H1 (cell line): ENCODE measurements at regions not wholly inside any gene's neighbourhood (a gene's known extent, or its start where the extent isn't known, plus 50 kb on each side); places are given as distances from the start of the nearest gene placed in this dataset.

Experiments used
- CEBPB ChIP-seq: IDR thresholded peaks from 2 replicates; pipeline ENCODE4 v1.6.1; 2012; ENCODE audit warnings: low read depth, low read length
- CHD2 ChIP-seq: IDR thresholded peaks from 2 replicates; pipeline ENCODE4 v1.6.1; 2012; ENCODE audit warnings: low read length, improper control_type of control experiment
- RAD21 ChIP-seq, 2 experiments: IDR thresholded peaks in 1 of 2; conservative IDR thresholded peaks in 1 of 2; 2 replicates each; pipeline ENCODE4 v1.6.1; 2011; ENCODE audit warnings: low read depth in 2 of 2, low read length in 2 of 2, improper control_type of control experiment in 1 of 2, inconsistent platforms in 1 of 2, mild to moderate bottlenecking in 1 of 2, moderate library complexity in 1 of 2
- SIRT6 ChIP-seq: IDR thresholded peaks from one replicate; pipeline ENCODE4 v1.7.1; 2012; ENCODE audit warnings: low read length, inconsistent platforms
- SIX5 ChIP-seq: IDR thresholded peaks from 2 replicates; pipeline ENCODE4 v1.6.1; 2011; ENCODE audit warnings: mild to moderate bottlenecking, low read depth, low read length
- SUZ12 ChIP-seq: fragments of 200-600 bp; sonication (generic); IDR thresholded peaks from 2 replicates; pipeline ENCODE4 v1.6.1; 2012; ENCODE audit warnings: mild to moderate bottlenecking, inconsistent platforms, low read length, moderate library complexity, mixed read lengths
- TAF1 ChIP-seq: IDR thresholded peaks from 2 replicates; pipeline ENCODE4 v1.6.1; 2011; ENCODE audit warnings: mild to moderate bottlenecking, low read depth, low read length
- TAF7 ChIP-seq: optimal IDR thresholded peaks from 2 replicates; pipeline ENCODE3; 2011; ENCODE audit warnings: low read depth, mild to moderate bottlenecking, inconsistent platforms, low read length, moderate library complexity, borderline replicate concordance
- TF ChIP-seq, protein P1 (sequence below): fragments of 300-600 bp; sonication (generic); IDR thresholded peaks from 2 replicates; pipeline ENCODE4 v1.7.1; 2012; ENCODE audit warnings: low read length, moderate library complexity, mild to moderate bottlenecking, inconsistent platforms; ENCODE audit not compliant: insufficient replicate concordance
- TF ChIP-seq, protein P2 (sequence below): IDR thresholded peaks from 2 replicates; pipeline ENCODE4 v1.6.1; 2011; ENCODE audit warnings: low read depth, mild to moderate bottlenecking, low read length; ENCODE audit not compliant: insufficient read depth
- TF ChIP-seq, protein P3 (sequence below): IDR thresholded peaks from 2 replicates; pipeline ENCODE4 v1.6.1; 2011; ENCODE audit warnings: low read length, improper control_type of control experiment

DNA sequence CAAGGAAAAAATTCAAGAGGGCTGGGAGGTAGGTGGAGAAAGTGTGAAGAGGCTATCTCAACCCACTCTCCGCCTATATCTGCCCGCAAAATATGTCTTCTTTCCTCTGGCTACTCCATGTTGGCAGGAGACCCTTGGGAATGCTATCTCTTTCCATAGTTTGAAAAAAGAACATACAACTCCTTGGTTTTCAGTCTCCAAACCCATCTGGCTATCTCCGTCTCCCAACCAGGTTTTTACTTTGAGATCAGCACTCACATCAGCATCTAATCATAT, 109.9 kb upstream of the IFNE start (continued):
- TF ChIP-seq, protein P1, sequence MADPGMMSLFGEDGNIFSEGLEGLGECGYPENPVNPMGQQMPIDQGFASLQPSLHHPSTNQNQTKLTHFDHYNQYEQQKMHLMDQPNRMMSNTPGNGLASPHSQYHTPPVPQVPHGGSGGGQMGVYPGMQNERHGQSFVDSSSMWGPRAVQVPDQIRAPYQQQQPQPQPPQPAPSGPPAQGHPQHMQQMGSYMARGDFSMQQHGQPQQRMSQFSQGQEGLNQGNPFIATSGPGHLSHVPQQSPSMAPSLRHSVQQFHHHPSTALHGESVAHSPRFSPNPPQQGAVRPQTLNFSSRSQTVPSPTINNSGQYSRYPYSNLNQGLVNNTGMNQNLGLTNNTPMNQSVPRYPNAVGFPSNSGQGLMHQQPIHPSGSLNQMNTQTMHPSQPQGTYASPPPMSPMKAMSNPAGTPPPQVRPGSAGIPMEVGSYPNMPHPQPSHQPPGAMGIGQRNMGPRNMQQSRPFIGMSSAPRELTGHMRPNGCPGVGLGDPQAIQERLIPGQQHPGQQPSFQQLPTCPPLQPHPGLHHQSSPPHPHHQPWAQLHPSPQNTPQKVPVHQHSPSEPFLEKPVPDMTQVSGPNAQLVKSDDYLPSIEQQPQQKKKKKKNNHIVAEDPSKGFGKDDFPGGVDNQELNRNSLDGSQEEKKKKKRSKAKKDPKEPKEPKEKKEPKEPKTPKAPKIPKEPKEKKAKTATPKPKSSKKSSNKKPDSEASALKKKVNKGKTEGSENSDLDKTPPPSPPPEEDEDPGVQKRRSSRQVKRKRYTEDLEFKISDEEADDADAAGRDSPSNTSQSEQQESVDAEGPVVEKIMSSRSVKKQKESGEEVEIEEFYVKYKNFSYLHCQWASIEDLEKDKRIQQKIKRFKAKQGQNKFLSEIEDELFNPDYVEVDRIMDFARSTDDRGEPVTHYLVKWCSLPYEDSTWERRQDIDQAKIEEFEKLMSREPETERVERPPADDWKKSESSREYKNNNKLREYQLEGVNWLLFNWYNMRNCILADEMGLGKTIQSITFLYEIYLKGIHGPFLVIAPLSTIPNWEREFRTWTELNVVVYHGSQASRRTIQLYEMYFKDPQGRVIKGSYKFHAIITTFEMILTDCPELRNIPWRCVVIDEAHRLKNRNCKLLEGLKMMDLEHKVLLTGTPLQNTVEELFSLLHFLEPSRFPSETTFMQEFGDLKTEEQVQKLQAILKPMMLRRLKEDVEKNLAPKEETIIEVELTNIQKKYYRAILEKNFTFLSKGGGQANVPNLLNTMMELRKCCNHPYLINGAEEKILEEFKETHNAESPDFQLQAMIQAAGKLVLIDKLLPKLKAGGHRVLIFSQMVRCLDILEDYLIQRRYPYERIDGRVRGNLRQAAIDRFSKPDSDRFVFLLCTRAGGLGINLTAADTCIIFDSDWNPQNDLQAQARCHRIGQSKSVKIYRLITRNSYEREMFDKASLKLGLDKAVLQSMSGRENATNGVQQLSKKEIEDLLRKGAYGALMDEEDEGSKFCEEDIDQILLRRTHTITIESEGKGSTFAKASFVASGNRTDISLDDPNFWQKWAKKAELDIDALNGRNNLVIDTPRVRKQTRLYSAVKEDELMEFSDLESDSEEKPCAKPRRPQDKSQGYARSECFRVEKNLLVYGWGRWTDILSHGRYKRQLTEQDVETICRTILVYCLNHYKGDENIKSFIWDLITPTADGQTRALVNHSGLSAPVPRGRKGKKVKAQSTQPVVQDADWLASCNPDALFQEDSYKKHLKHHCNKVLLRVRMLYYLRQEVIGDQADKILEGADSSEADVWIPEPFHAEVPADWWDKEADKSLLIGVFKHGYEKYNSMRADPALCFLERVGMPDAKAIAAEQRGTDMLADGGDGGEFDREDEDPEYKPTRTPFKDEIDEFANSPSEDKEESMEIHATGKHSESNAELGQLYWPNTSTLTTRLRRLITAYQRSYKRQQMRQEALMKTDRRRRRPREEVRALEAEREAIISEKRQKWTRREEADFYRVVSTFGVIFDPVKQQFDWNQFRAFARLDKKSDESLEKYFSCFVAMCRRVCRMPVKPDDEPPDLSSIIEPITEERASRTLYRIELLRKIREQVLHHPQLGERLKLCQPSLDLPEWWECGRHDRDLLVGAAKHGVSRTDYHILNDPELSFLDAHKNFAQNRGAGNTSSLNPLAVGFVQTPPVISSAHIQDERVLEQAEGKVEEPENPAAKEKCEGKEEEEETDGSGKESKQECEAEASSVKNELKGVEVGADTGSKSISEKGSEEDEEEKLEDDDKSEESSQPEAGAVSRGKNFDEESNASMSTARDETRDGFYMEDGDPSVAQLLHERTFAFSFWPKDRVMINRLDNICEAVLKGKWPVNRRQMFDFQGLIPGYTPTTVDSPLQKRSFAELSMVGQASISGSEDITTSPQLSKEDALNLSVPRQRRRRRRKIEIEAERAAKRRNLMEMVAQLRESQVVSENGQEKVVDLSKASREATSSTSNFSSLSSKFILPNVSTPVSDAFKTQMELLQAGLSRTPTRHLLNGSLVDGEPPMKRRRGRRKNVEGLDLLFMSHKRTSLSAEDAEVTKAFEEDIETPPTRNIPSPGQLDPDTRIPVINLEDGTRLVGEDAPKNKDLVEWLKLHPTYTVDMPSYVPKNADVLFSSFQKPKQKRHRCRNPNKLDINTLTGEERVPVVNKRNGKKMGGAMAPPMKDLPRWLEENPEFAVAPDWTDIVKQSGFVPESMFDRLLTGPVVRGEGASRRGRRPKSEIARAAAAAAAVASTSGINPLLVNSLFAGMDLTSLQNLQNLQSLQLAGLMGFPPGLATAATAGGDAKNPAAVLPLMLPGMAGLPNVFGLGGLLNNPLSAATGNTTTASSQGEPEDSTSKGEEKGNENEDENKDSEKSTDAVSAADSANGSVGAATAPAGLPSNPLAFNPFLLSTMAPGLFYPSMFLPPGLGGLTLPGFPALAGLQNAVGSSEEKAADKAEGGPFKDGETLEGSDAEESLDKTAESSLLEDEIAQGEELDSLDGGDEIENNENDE = no peak
- TF ChIP-seq CEBPB (no peak), TAF7 (no peak), SIX5 (no peak), TAF1 (no peak), SUZ12 (no peak), CHD2 (no peak), SIRT6 (no peak), RAD21 (IDR thresholded peaks at IDR 0.05 in 1 of 2, conservative IDR thresholded peaks at IDR 0.05 in 1 of 2; ENCODE audit: low read depth in 2 of 2, low read length in 2 of 2) (no peak)
- TF ChIP-seq, protein P2, sequence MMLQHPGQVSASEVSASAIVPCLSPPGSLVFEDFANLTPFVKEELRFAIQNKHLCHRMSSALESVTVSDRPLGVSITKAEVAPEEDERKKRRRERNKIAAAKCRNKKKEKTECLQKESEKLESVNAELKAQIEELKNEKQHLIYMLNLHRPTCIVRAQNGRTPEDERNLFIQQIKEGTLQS = no peak
- TF ChIP-seq, protein P3, sequence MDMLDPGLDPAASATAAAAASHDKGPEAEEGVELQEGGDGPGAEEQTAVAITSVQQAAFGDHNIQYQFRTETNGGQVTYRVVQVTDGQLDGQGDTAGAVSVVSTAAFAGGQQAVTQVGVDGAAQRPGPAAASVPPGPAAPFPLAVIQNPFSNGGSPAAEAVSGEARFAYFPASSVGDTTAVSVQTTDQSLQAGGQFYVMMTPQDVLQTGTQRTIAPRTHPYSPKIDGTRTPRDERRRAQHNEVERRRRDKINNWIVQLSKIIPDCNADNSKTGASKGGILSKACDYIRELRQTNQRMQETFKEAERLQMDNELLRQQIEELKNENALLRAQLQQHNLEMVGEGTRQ = no peak
